Fibroblast of lung (primary cell): ENCODE measurements at regions not wholly inside any gene's neighbourhood (a gene's known extent, or its start where the extent isn't known, plus 50 kb on each side); places are given as distances from the start of the nearest gene placed in this dataset.
A peak's percentile ranks its signal among the peaks of the same experiment; 100 is the strongest.

ENCODE experiments used
- DNase-seq, 2 donors: peaks; one replicate each; pipeline versions ENCODE4 v3.0.0 to v3.0.0-alpha.2; 2010; ENCODE audit warnings: low read depth in 2 of 2
- H2AFZ ChIP-seq: 2 replicates; pipeline ENCODE4 v1.5.1; 2012; ENCODE audit warnings: low read length, control low read depth, inconsistent platforms
- H3K27ac ChIP-seq: 2 replicates; pipeline ENCODE4 v1.5.1; 2011; ENCODE audit warnings: low read length, control low read depth; ENCODE audit not compliant: insufficient read depth
- H3K27me3 ChIP-seq: 2 replicates; pipeline ENCODE4 v1.5.1; 2011; ENCODE audit warnings: mild to moderate bottlenecking, low read length; ENCODE audit not compliant: control insufficient read depth, insufficient read depth
- H3K36me3 ChIP-seq: 2 replicates; pipeline ENCODE4 v1.5.1; 2011; ENCODE audit warnings: low read length; ENCODE audit not compliant: control insufficient read depth, insufficient read depth
- H3K4me1 ChIP-seq: 2 replicates; pipeline ENCODE4 v1.5.1; 2011; ENCODE audit warnings: low read length; ENCODE audit not compliant: control insufficient read depth, insufficient read depth; ENCODE audit errors: extremely low read depth
- H3K4me2 ChIP-seq: 2 replicates; pipeline ENCODE4 v1.5.1; 2011; ENCODE audit warnings: low read length, control low read depth; ENCODE audit not compliant: insufficient read depth; ENCODE audit errors: extremely low read depth
- H3K4me3 ChIP-seq, 4 experiments: fragments of 200-600 bp in 1 of 4; sonication (generic) in 1 of 4; replicated peaks in 1 of 4; 2 replicates each; pipeline ENCODE4 v1.5.1; 2011 to 2016; ENCODE audit warnings: low read length in 4 of 4, low read depth in 3 of 4, mild to moderate bottlenecking in 3 of 4, control low read depth in 2 of 4, inconsistent platforms in 1 of 4, mixed read lengths in 1 of 4; ENCODE audit not compliant: insufficient read depth in 1 of 4; ENCODE audit errors: control extremely low read depth in 1 of 4
- H3K79me2 ChIP-seq: 2 replicates; pipeline ENCODE4 v1.5.1; 2012; ENCODE audit warnings: mild to moderate bottlenecking, low read length, inconsistent platforms; ENCODE audit not compliant: control insufficient read depth, insufficient read depth
- H3K9ac ChIP-seq: 2 replicates; pipeline ENCODE4 v1.5.1; 2011; ENCODE audit warnings: mild to moderate bottlenecking, low read length, control low read depth; ENCODE audit not compliant: insufficient read depth
- H3K9me3 ChIP-seq: 2 replicates; pipeline ENCODE4 v1.5.1; 2012; ENCODE audit warnings: low read depth, low read length; ENCODE audit not compliant: control insufficient read depth, insufficient read depth
- H4K20me1 ChIP-seq: 2 replicates; pipeline ENCODE4 v1.5.1; 2011; ENCODE audit warnings: low read length; ENCODE audit not compliant: control insufficient read depth, insufficient read depth; ENCODE audit errors: extremely low read depth
- CTCF ChIP-seq, 2 donors: IDR thresholded peaks in 1 of 2; conservative IDR thresholded peaks in 1 of 2; 1 replicate in 1 of 2; 2 replicates in 1 of 2; pipeline ENCODE4 v1.5.1; 2011 to 2012; ENCODE audit warnings: low read length in 2 of 2, control low read depth in 1 of 2, inconsistent platforms in 1 of 2, low read depth in 1 of 2, mild to moderate bottlenecking in 1 of 2
- EZH2 ChIP-seq: IDR thresholded peaks from 2 replicates; pipeline ENCODE4 v1.5.1; 2012; ENCODE audit warnings: low read length, control low read depth, mild to moderate bottlenecking; ENCODE audit errors: missing control alignments

- Histone ChIP-seq H3K79me2 (no peaks in the 10 kb centered on the region), H3K36me3 (no peaks in the 10 kb centered on the region), H3K9ac (no peak overlapping the region), H3K4me1 (no peaks in the 10 kb centered on the region), H2AFZ (no peak overlapping the region), H3K4me2 (no peak overlapping the region), H3K9me3 (no peaks in the 10 kb centered on the region), H3K27ac (no peak overlapping the region), H3K27me3 (no peaks in the 10 kb centered on the region), H4K20me1 (no peaks in the 10 kb centered on the region), H3K4me3 (no peak overlapping the region)
- TF ChIP-seq CTCF (conservative IDR thresholded peaks at IDR 0.05 in 1 of 2, IDR thresholded peaks at IDR 0.05 in 1 of 2; ENCODE audit: low read depth in 1 of 2, low read length in 2 of 2): no peak
- TF ChIP-seq EZH2: no peak
- DNase-seq: no peak
These were observed 199.2 kb upstream of the BMPER start for GRCh38 chr7:33706186-33706585.

DNA sequence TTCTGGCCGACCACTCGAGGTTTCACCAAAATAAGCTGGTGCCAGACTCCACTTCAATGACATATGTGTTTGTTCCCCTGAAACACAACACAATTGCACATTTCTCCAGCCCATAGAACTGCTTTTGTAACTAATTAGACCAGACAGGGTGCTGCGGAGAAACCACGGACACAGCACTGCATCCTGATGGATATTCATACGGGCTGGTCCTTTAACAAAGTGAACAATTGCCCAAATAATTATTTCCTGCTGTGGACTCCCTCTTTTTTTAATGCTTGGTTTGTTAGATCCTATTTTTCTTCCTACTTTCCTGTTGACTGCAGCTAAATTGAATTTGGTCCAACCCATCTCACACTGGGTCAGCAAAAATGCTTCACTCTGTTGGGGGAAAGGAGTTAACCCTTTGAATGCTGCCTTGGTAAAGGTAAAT is 198.6 kb upstream of the BMPER start:
- Histone ChIP-seq H2AFZ (peak overlapping the region; percentile 54), H3K9ac (no peak overlapping the region), H3K4me1 (no peaks in the 10 kb centered on the region), H3K36me3 (no peaks in the 10 kb centered on the region), H3K27me3 (no peaks in the 10 kb centered on the region), H3K4me2 (no peak overlapping the region), H3K4me3 (peak overlapping the region in 1 of 4 experiments; percentile 29), H3K9me3 (no peaks in the 10 kb centered on the region), H4K20me1 (no peaks in the 10 kb centered on the region), H3K79me2 (no peaks in the 10 kb centered on the region), H3K27ac (no peak overlapping the region)
- no peak for DNase-seq
- TF ChIP-seq CTCF (conservative IDR thresholded peaks at IDR 0.05 in 1 of 2, IDR thresholded peaks at IDR 0.05 in 1 of 2; ENCODE audit: low read depth in 1 of 2, low read length in 2 of 2): no peak
- no peak for TF ChIP-seq EZH2

GRCh38 chr7:33707427-33707826 is 197.9 kb upstream of the BMPER start:
- no peaks in the 10 kb centered on the region for H3K79me2 ChIP-seq
- H3K9me3 ChIP-seq: no peaks in the 10 kb centered on the region
- H4K20me1 ChIP-seq: no peaks in the 10 kb centered on the region
- no peak overlapping the region for H3K4me3 ChIP-seq
- H2AFZ ChIP-seq: no peak overlapping the region
- DNase-seq: peak in 1 of 2 donors; percentile 59
- no peaks in the 10 kb centered on the region for H3K4me1 ChIP-seq
- no peak overlapping the region for H3K4me2 ChIP-seq
- no peak overlapping the region for H3K27ac ChIP-seq
- H3K9ac ChIP-seq: no peak overlapping the region
- H3K36me3 ChIP-seq: no peaks in the 10 kb centered on the region
- no peaks in the 10 kb centered on the region for H3K27me3 ChIP-seq
- no peak for TF ChIP-seq CTCF (conservative IDR thresholded peaks at IDR 0.05 in 1 of 2, IDR thresholded peaks at IDR 0.05 in 1 of 2; ENCODE audit: low read depth in 1 of 2, low read length in 2 of 2)
- no peak for TF ChIP-seq EZH2
